Liver (tissue), 8 donors: ENCODE measurements at regions not wholly inside any gene's neighbourhood (a gene's known extent, or its start where the extent isn't known, plus 50 kb on each side); places are given as distances from the start of the nearest gene placed in this dataset.

Experiments used
- DNase-seq: peaks from one replicate; pipeline ENCODE4 v3.0.0-alpha.2; 2017; ENCODE audit warnings: low spot score
- H3K27ac ChIP-seq, 2 donors: one replicate each; pipeline ENCODE4 v1.7.0; 2013; ENCODE audit warnings: inconsistent platforms in 2 of 2, low read length in 2 of 2, control low read depth in 1 of 2, low read depth in 1 of 2, mild to moderate bottlenecking in 1 of 2
- H3K27me3 ChIP-seq, 4 donors: one replicate each; pipeline versions ENCODE4 v1.6.1 to v1.7.0; 2013; ENCODE audit warnings: low read length in 3 of 4, inconsistent platforms in 1 of 4, mild to moderate bottlenecking in 1 of 4, moderate library complexity in 1 of 4; ENCODE audit not compliant: control insufficient read depth in 4 of 4, insufficient read depth in 4 of 4
- H3K36me3 ChIP-seq, 4 donors: one replicate each; pipeline versions ENCODE4 v1.6.1 to v1.7.0; 2013; ENCODE audit warnings: low read length in 3 of 4, mild to moderate bottlenecking in 3 of 4, low read depth in 1 of 4, moderate library complexity in 1 of 4; ENCODE audit not compliant: control insufficient read depth in 4 of 4, insufficient read depth in 3 of 4
- H3K4me1 ChIP-seq, 4 donors: one replicate each; pipeline versions ENCODE4 v1.6.1 to v1.7.0; 2013; ENCODE audit warnings: low read length in 3 of 4, mild to moderate bottlenecking in 3 of 4, moderate library complexity in 1 of 4; ENCODE audit not compliant: control insufficient read depth in 4 of 4, insufficient read depth in 4 of 4
- H3K4me3 ChIP-seq, 3 donors: one replicate each; pipeline versions ENCODE4 v1.6.1 to v1.7.0; 2013; ENCODE audit warnings: low read length in 3 of 3, control low read depth in 1 of 3, low read depth in 1 of 3, mild to moderate bottlenecking in 1 of 3
- H3K9ac ChIP-seq, 2 donors: one replicate each; pipeline ENCODE4 v1.7.0; 2013; ENCODE audit warnings: low read length in 2 of 2, mild to moderate bottlenecking in 2 of 2, moderate library complexity in 2 of 2, control low read depth in 1 of 2, low read depth in 1 of 2
- H3K9me3 ChIP-seq, 4 donors: one replicate each; pipeline versions ENCODE4 v1.6.1 to v1.7.0; 2013; ENCODE audit warnings: low read length in 3 of 4; ENCODE audit not compliant: control insufficient read depth in 4 of 4
- ATF3 ChIP-seq: IDR thresholded peaks from 2 replicates; pipeline ENCODE4 v1.6.1; 2016; ENCODE audit warnings: antibody characterized with exemption
- CTCF ChIP-seq: fragments of 150-350 bp; IDR thresholded peaks from 2 replicates; pipeline ENCODE4 v1.5.1; 2017; ENCODE audit warnings: improper control_type of control experiment, low read depth, low read length; ENCODE audit not compliant: missing input control
- EGR1 ChIP-seq, 2 donors: IDR thresholded peaks; 2 replicates each; pipeline ENCODE4 v1.6.1; 2016 to 2018; ENCODE audit warnings: antibody characterized with exemption in 2 of 2, low read depth in 2 of 2
- FOXA1 ChIP-seq: IDR thresholded peaks from 2 replicates; pipeline ENCODE4 v1.6.1; 2016; ENCODE audit warnings: antibody characterized with exemption
- FOXA2 ChIP-seq: IDR thresholded peaks from 2 replicates; pipeline ENCODE4 v1.6.1; 2016; ENCODE audit warnings: antibody characterized with exemption
- GABPA ChIP-seq, 2 donors: IDR thresholded peaks in 1 of 2; conservative IDR thresholded peaks in 1 of 2; 2 replicates each; pipeline ENCODE4 v1.6.1; 2016; ENCODE audit warnings: antibody characterized with exemption in 2 of 2, mild to moderate bottlenecking in 1 of 2, moderate library complexity in 1 of 2
- HNF4A ChIP-seq, 2 donors: conservative IDR thresholded peaks; 2 replicates each; pipeline ENCODE4 v1.6.1; 2016; ENCODE audit warnings: antibody characterized with exemption in 2 of 2, mild to moderate bottlenecking in 2 of 2
- HNF4G ChIP-seq: IDR thresholded peaks from 2 replicates; pipeline ENCODE4 v1.6.1; 2016; ENCODE audit warnings: antibody characterized with exemption
- JUND ChIP-seq, 2 donors: IDR thresholded peaks; 2 replicates each; pipeline ENCODE4 v1.6.1; 2016; ENCODE audit warnings: antibody characterized with exemption in 2 of 2
- MAX ChIP-seq: IDR thresholded peaks from 2 replicates; pipeline ENCODE4 v1.6.1; 2016; ENCODE audit warnings: antibody characterized with exemption
- NR2F2 ChIP-seq: IDR thresholded peaks from 2 replicates; pipeline ENCODE4 v1.6.1; 2016; ENCODE audit warnings: antibody characterized with exemption
- RAD21 ChIP-seq, 2 donors: IDR thresholded peaks; 2 replicates each; pipeline ENCODE4 v1.6.1; 2016; ENCODE audit warnings: antibody characterized with exemption in 2 of 2, mild to moderate bottlenecking in 2 of 2
- RXRA ChIP-seq, 2 donors: IDR thresholded peaks; 2 replicates each; pipeline ENCODE4 v1.6.1; 2017 to 2018; ENCODE audit warnings: antibody characterized with exemption in 2 of 2, mild to moderate bottlenecking in 1 of 2
- SP1 ChIP-seq: IDR thresholded peaks from 2 replicates; pipeline ENCODE4 v1.6.1; 2018; ENCODE audit warnings: antibody characterized with exemption, mild to moderate bottlenecking
- TAF1 ChIP-seq: conservative IDR thresholded peaks from 2 replicates; pipeline ENCODE4 v1.6.1; 2016; ENCODE audit warnings: antibody characterized with exemption, mild to moderate bottlenecking
- YY1 ChIP-seq: IDR thresholded peaks from 2 replicates; pipeline ENCODE4 v1.6.1; 2016; ENCODE audit warnings: antibody characterized with exemption, mild to moderate bottlenecking
- ZBTB33 ChIP-seq: IDR thresholded peaks from 2 replicates; pipeline ENCODE4 v1.6.1; 2016; ENCODE audit warnings: antibody characterized with exemption
- WGBS: extraction: QIAGEN DNeasy Blood & Tissue Kit; methylation state at CpG from one replicate; pipeline ENCODE4 v1.1.7; 2013; 5-methylcytosine and 5-hydroxymethylcytosine counted together
- donor health status: healthy.
- donor health status: healthy.
- donor health status: healthy.
- donor health status: healthy.
- donor health status: healthy.

GRCh38 chr1:93734999-93735398 lies 53.4 kb upstream of the BCAR3 start:
- Histone ChIP-seq H3K27ac (no peak overlapping the region), H3K9me3 (no peaks in the 10 kb centered on the region), H3K4me3 (no peak overlapping the region), H3K9ac (no peak overlapping the region), H3K36me3 (no peaks in the 10 kb centered on the region), H3K4me1 (no peaks in the 10 kb centered on the region), H3K27me3 (no peaks in the 10 kb centered on the region)
- DNase-seq: no peak
- 78% methylated on average over 2 of the region's 2 CpGs for WGBS
- TF ChIP-seq YY1: no peak
- no peak for TF ChIP-seq FOXA2
- TF ChIP-seq RAD21 (IDR thresholded peaks at IDR 0.05): peak; percentile 10 to 60
- no peak for TF ChIP-seq HNF4G
- TF ChIP-seq ATF3: no peak
- peak; percentile 19 for TF ChIP-seq CTCF
- no peak for TF ChIP-seq RXRA (IDR thresholded peaks at IDR 0.05)
- TF ChIP-seq MAX: no peak

- Histone ChIP-seq H3K4me3 (no peak overlapping the region), H3K36me3 (no peaks in the 10 kb centered on the region), H3K4me1 (no peaks in the 10 kb centered on the region), H3K27ac (no peak overlapping the region), H3K9ac (no peak overlapping the region), H3K9me3 (no peaks in the 10 kb centered on the region), H3K27me3 (no peaks in the 10 kb centered on the region)
- WGBS: 95% methylated on average over 7 of the region's 7 CpGs
- TF ChIP-seq MAX (no peak), YY1 (no peak), EGR1 (IDR thresholded peaks at IDR 0.05; ENCODE audit: low read depth in 2 of 2) (no peak), HNF4G (no peak)
- no peak for DNase-seq
These were observed 51.7 kb upstream of the BCAR3 start for GRCh38 chr1:93733340-93733739.

- no peaks in the 10 kb centered on the region for H3K9me3 ChIP-seq
- no peak overlapping the region for H3K27ac ChIP-seq
- H3K9ac ChIP-seq: no peak overlapping the region
- 67% methylated on average over 4 of the region's 4 CpGs for WGBS
- DNase-seq: no peak
- H3K4me1 ChIP-seq: no peaks in the 10 kb centered on the region
- H3K4me3 ChIP-seq: no peak overlapping the region
- no peaks in the 10 kb centered on the region for H3K36me3 ChIP-seq
- H3K27me3 ChIP-seq: no peaks in the 10 kb centered on the region
- no peak for TF ChIP-seq ZBTB33
- TF ChIP-seq RAD21 (IDR thresholded peaks at IDR 0.05): no peak
- TF ChIP-seq YY1: no peak
- TF ChIP-seq FOXA2: no peak
- no peak for TF ChIP-seq NR2F2
- no peak for TF ChIP-seq HNF4A (conservative IDR thresholded peaks at IDR 0.05)
- TF ChIP-seq GABPA (IDR thresholded peaks at IDR 0.05 in 1 of 2, conservative IDR thresholded peaks at IDR 0.05 in 1 of 2): no peak
- TF ChIP-seq ATF3: no peak
- no peak for TF ChIP-seq RXRA (IDR thresholded peaks at IDR 0.05)
- TF ChIP-seq JUND (IDR thresholded peaks at IDR 0.05): no peak
- TF ChIP-seq MAX: no peak
- TF ChIP-seq TAF1: no peak
- no peak for TF ChIP-seq SP1
- TF ChIP-seq HNF4G: no peak
- TF ChIP-seq CTCF: no peak
- no peak for TF ChIP-seq FOXA1
- no peak for TF ChIP-seq EGR1 (IDR thresholded peaks at IDR 0.05; ENCODE audit: low read depth in 2 of 2)
These were observed 50.9 kb upstream of the BCAR3 start for GRCh38 chr1:93732514-93732913.
